Activated CD4-positive, alpha-beta T cell treated with anti-CD3 and anti-CD28 coated beads, Interleukin-2, amount 10 ng/mL, durations not matched to agents 7 days and 5 days (primary cell): ENCODE measurements at regions not wholly inside any gene's neighbourhood (a gene's known extent, or its start where the extent isn't known, plus 50 kb on each side); places are given as distances from the start of the nearest gene placed in this dataset.

Experiments
- CTCF ChIA-PET: fragments of 350-600 bp; sonication (Branson Sonifier 250); formaldehyde crosslinking; loops from one replicate; lab custom pipeline; 2021; ENCODE audit warnings: antibody characterized with exemption; lab: Charles Lee
- POLR2A ChIA-PET: fragments of 350-600 bp; sonication (Branson Sonifier 250); formaldehyde crosslinking; loops from one replicate; lab custom pipeline; 2021; ENCODE audit warnings: antibody characterized with exemption; lab: Charles Lee
- DNase-seq: peaks from one replicate; pipeline ENCODE4 v3.0.0-alpha.2; 2020
- H3K27ac Mint-ChIP-seq: one replicate; pipeline ENCODE4 v1.8.0; 2021; ENCODE audit warnings: mild to moderate bottlenecking, moderate library complexity, mixed read lengths
- H3K27me3 Mint-ChIP-seq: one replicate; pipeline ENCODE4 v1.8.0; 2021; ENCODE audit warnings: mixed read lengths
- H3K36me3 Mint-ChIP-seq: one replicate; pipeline ENCODE4 v1.8.0; 2021; ENCODE audit warnings: low read depth, mixed read lengths
- H3K4me1 Mint-ChIP-seq: one replicate; pipeline ENCODE4 v1.8.0; 2021; ENCODE audit warnings: mixed read lengths
- H3K4me3 Mint-ChIP-seq: one replicate; pipeline ENCODE4 v1.8.0; 2021; ENCODE audit warnings: mild to moderate bottlenecking, moderate library complexity, mixed read lengths
- H3K9me3 Mint-ChIP-seq: one replicate; pipeline ENCODE4 v1.8.0; 2021; ENCODE audit warnings: mixed read lengths

GRCh38 chr3:34207806-34208205 lies 409.4 kb downstream of the PDCD6IP start:
- no peaks in the 10 kb centered on the region for H3K4me1 Mint-ChIP-seq
- ChIA-PET POLR2A (no interaction called here), CTCF (no interaction called here)
- H3K9me3 Mint-ChIP-seq = no peaks in the 10 kb centered on the region
- H3K27ac Mint-ChIP-seq = no peak overlapping the region
- no peaks in the 10 kb centered on the region for H3K36me3 Mint-ChIP-seq
- H3K4me3 Mint-ChIP-seq = no peak overlapping the region
- no peak for DNase-seq
- H3K27me3 Mint-ChIP-seq = no peaks in the 10 kb centered on the region

- no peak for DNase-seq
- no peaks in the 10 kb centered on the region for H3K9me3 Mint-ChIP-seq
- H3K27me3 Mint-ChIP-seq = no peaks in the 10 kb centered on the region
- ChIA-PET CTCF (no interaction called here), POLR2A (no interaction called here)
- no peaks in the 10 kb centered on the region for H3K36me3 Mint-ChIP-seq
- no peak overlapping the region for H3K4me3 Mint-ChIP-seq
- H3K4me1 Mint-ChIP-seq = no peaks in the 10 kb centered on the region
- H3K27ac Mint-ChIP-seq = no peak overlapping the region
Observed at GRCh38 chr3:34212175-34212574, 413.7 kb downstream of the PDCD6IP start.

- no peaks in the 10 kb centered on the region for H3K27me3 Mint-ChIP-seq
- H3K36me3 Mint-ChIP-seq = no peaks in the 10 kb centered on the region
- POLR2A ChIA-PET = no interaction called here
- no peaks in the 10 kb centered on the region for H3K4me1 Mint-ChIP-seq
- DNase-seq = no peak
- CTCF ChIA-PET = no interaction called here
- H3K27ac Mint-ChIP-seq = no peak overlapping the region
- H3K9me3 Mint-ChIP-seq = no peaks in the 10 kb centered on the region
- no peak overlapping the region for H3K4me3 Mint-ChIP-seq
Observed at GRCh38 chr3:34212656-34213055, 414.2 kb downstream of the PDCD6IP start.

GRCh38 chr3:34213478-34213877 lies 415.0 kb downstream of the PDCD6IP start:
- Mint-ChIP-seq H3K36me3 (no peaks in the 10 kb centered on the region), H3K9me3 (no peaks in the 10 kb centered on the region), H3K27me3 (peaks cover 4% of the 10 kb centered on the region), H3K4me1 (no peaks in the 10 kb centered on the region), H3K27ac (no peak overlapping the region), H3K4me3 (no peak overlapping the region)
- CTCF ChIA-PET = interaction anchor here (0.9 kb wide), 1 partner anchor 11 kb away, joined by 3 read pairs; no protein-coding TSS in a partner anchor
- POLR2A ChIA-PET = no interaction called here
- no peak for DNase-seq

GRCh38 chr3:34216711-34217335 lies 418.4 kb downstream of the PDCD6IP start:
- no peak overlapping the region for H3K4me3 Mint-ChIP-seq
- no peaks in the 10 kb centered on the region for H3K9me3 Mint-ChIP-seq
- ChIA-PET POLR2A (no interaction called here), CTCF (no interaction called here)
- peaks cover 6% of the 10 kb centered on the region for H3K27me3 Mint-ChIP-seq
- no peaks in the 10 kb centered on the region for H3K4me1 Mint-ChIP-seq
- no peak for DNase-seq
- no peak overlapping the region for H3K27ac Mint-ChIP-seq
- no peaks in the 10 kb centered on the region for H3K36me3 Mint-ChIP-seq

- H3K4me1 Mint-ChIP-seq = no peaks in the 10 kb centered on the region
- no peaks in the 10 kb centered on the region for H3K9me3 Mint-ChIP-seq
- DNase-seq = no peak
- ChIA-PET POLR2A (no interaction called here), CTCF (no interaction called here)
- no peak overlapping the region for H3K27ac Mint-ChIP-seq
- H3K4me3 Mint-ChIP-seq = no peak overlapping the region
- H3K36me3 Mint-ChIP-seq = no peaks in the 10 kb centered on the region
- peaks cover 6% of the 10 kb centered on the region for H3K27me3 Mint-ChIP-seq
Observed at GRCh38 chr3:34218706-34219385, 420.4 kb downstream of the PDCD6IP start.

- no peak for DNase-seq
- Mint-ChIP-seq H3K27me3 (peaks cover 6% of the 10 kb centered on the region), H3K9me3 (no peaks in the 10 kb centered on the region), H3K27ac (no peak overlapping the region), H3K4me1 (no peaks in the 10 kb centered on the region), H3K36me3 (no peaks in the 10 kb centered on the region), H3K4me3 (no peak overlapping the region)
- ChIA-PET CTCF (no interaction called here), POLR2A (no interaction called here)
Observed at GRCh38 chr3:34219556-34219955, 421.1 kb downstream of the PDCD6IP start.

- ChIA-PET CTCF (no interaction called here), POLR2A (no interaction called here)
- H3K27me3 Mint-ChIP-seq = no peaks in the 10 kb centered on the region
- H3K27ac Mint-ChIP-seq = no peak overlapping the region
- no peaks in the 10 kb centered on the region for H3K4me1 Mint-ChIP-seq
- no peaks in the 10 kb centered on the region for H3K9me3 Mint-ChIP-seq
- H3K36me3 Mint-ChIP-seq = no peaks in the 10 kb centered on the region
- H3K4me3 Mint-ChIP-seq = no peak overlapping the region
- no peak for DNase-seq
Observed at GRCh38 chr3:34225821-34226366, 427.5 kb downstream of the PDCD6IP start.

- Mint-ChIP-seq H3K4me1 (no peaks in the 10 kb centered on the region), H3K27me3 (no peaks in the 10 kb centered on the region), H3K9me3 (no peaks in the 10 kb centered on the region), H3K36me3 (no peaks in the 10 kb centered on the region), H3K27ac (no peak overlapping the region), H3K4me3 (no peak overlapping the region)
- DNase-seq = no peak
- ChIA-PET POLR2A (no interaction called here), CTCF (no interaction called here)
Observed at GRCh38 chr3:34229876-34230275, 431.4 kb downstream of the PDCD6IP start.

GRCh38 chr3:34235096-34235495 lies 436.7 kb downstream of the PDCD6IP start:
- DNase-seq = no peak
- Mint-ChIP-seq H3K4me3 (no peak overlapping the region), H3K27ac (no peak overlapping the region), H3K36me3 (no peaks in the 10 kb centered on the region), H3K27me3 (peaks cover 2% of the 10 kb centered on the region), H3K4me1 (no peaks in the 10 kb centered on the region), H3K9me3 (no peaks in the 10 kb centered on the region)
- ChIA-PET CTCF (no interaction called here), POLR2A (no interaction called here)

- peaks cover 2% of the 10 kb centered on the region for H3K27me3 Mint-ChIP-seq
- no peak overlapping the region for H3K27ac Mint-ChIP-seq
- DNase-seq = no peak
- H3K9me3 Mint-ChIP-seq = no peaks in the 10 kb centered on the region
- no peaks in the 10 kb centered on the region for H3K36me3 Mint-ChIP-seq
- no peaks in the 10 kb centered on the region for H3K4me1 Mint-ChIP-seq
- CTCF ChIA-PET = interaction anchor here (0.6 kb wide), 1 partner anchor 760 kb away, joined by 4 read pairs; no protein-coding TSS in a partner anchor
- no peak overlapping the region for H3K4me3 Mint-ChIP-seq
- POLR2A ChIA-PET = no interaction called here
Observed at GRCh38 chr3:34237946-34238345, 439.5 kb downstream of the PDCD6IP start.

- Mint-ChIP-seq H3K4me1 (no peaks in the 10 kb centered on the region), H3K9me3 (no peaks in the 10 kb centered on the region), H3K4me3 (no peak overlapping the region), H3K27me3 (peaks cover 2% of the 10 kb centered on the region), H3K36me3 (no peaks in the 10 kb centered on the region), H3K27ac (no peak overlapping the region)
- POLR2A ChIA-PET = no interaction called here
- CTCF ChIA-PET = no interaction called here
- no peak for DNase-seq
Observed at GRCh38 chr3:34238407-34238806, 440.0 kb downstream of the PDCD6IP start.

GRCh38 chr3:34239287-34239686 lies 440.9 kb downstream of the PDCD6IP start:
- Mint-ChIP-seq H3K36me3 (no peaks in the 10 kb centered on the region), H3K9me3 (no peaks in the 10 kb centered on the region), H3K4me3 (no peak overlapping the region), H3K27ac (no peak overlapping the region), H3K4me1 (no peaks in the 10 kb centered on the region), H3K27me3 (peaks cover 2% of the 10 kb centered on the region)
- ChIA-PET CTCF (no interaction called here), POLR2A (no interaction called here)
- DNase-seq = no peak
